ENCODE measurements at regions not wholly inside any gene's neighbourhood (a gene's known extent, or its start where the extent isn't known, plus 50 kb on each side); places are given as distances from the start of the nearest gene placed in this dataset.

DNA sequence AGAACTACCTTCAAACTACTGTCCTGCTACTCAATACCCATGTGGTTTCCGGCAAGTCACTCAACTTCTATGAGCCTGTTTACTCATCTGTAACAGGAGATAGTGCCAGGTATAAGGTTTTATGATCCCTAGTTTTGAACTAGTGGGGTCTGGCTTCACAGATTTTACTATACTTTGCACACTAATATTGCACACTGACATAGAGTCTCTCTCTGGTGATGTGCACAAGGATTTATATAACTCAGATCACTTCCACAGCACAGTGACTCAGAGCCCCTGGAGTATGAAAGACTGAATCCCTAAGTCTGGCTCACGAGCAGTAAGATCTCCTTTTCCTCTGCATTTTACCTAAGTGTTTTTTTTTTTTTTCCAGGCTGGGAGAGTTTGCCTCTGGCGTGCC lies 69.7 kb upstream of the SLC38A2 start:
- H3K9me3 ChIP-seq = no peaks in the 10 kb centered on the region
- no peaks in the 10 kb centered on the region for H3K27me3 ChIP-seq
- no peak overlapping the region for H3K4me3 ChIP-seq
- DNase-seq = peak; percentile 35
- peaks cover 3% of the 10 kb centered on the region; the same call in 1 of the 2 replicates for H3K36me3 ChIP-seq

DNA sequence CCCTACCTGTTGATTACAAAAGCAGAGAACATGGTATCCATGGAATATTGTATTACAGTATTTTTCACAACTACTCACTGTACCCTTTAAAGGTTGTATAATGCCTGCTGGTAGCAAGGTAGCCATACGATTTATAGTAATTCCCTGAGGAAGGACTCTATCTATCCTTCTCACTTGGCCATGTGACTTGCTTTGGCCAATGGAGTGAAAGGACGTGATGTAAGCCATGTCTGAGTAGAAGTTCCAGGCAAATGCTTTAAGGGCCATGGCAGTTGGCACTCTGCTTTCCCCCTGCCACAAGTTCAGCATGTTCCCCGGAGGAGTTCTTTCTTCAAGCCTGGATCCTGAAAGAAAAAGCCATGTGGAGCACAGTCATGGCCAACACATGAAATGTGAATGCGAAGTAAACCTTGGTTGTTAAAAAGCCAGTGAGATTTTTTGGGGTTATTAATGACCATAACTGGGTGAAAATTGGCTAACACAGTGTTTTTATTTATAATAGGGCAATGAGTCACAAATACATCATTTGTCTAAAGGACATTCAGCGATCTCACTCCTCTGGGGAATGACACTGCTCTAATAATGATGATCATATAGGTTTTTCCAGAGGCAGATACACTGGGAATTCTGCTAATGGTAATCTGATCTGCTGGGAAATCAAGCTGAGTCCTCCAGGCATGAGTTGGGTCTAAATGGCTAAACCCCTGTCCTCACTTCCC lies 67.4 kb upstream of the SLC38A2 start:
- DNase-seq = peak; percentile 37
- no peak overlapping the region for H3K4me3 ChIP-seq
- H3K9me3 ChIP-seq = no peaks in the 10 kb centered on the region
- H3K27me3 ChIP-seq = no peaks in the 10 kb centered on the region
- H3K36me3 ChIP-seq = peaks cover 3% of the 10 kb centered on the region; the same call in 1 of the 2 replicates

DNA sequence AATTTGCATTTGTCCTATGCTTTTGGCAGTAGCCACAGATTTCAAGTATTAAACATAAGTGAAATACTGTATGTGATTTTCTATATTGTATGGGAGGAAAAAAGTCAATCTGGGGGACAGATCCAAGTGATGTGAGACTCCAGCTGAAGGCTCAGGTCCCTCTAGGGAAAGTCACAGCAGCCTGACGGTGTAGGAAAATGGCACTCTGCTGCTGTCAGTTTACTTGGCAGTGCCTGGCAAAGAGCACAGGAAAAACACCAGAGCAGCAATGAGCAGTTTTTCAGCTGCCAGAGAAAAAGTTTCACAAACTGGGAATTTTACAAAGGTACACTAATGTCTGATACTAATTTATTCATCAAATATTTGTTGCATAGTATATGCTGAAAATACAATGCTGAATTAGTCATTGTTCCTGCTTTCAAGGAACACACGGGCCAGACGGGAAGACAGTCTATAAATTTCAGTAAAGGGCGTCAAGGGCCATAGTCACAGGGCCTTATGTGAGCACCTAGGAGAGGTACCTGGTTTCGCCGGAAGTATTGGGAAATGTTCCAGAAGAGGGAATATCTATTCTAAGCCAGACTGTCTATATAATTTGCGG lies 66.2 kb upstream of the SLC38A2 start:
- peaks cover 3% of the 10 kb centered on the region; the same call in 1 of the 2 replicates for H3K36me3 ChIP-seq
- no peaks in the 10 kb centered on the region for H3K27me3 ChIP-seq
- H3K9me3 ChIP-seq = no peaks in the 10 kb centered on the region
- H3K4me3 ChIP-seq = no peak overlapping the region
- no peak for DNase-seq

DNA sequence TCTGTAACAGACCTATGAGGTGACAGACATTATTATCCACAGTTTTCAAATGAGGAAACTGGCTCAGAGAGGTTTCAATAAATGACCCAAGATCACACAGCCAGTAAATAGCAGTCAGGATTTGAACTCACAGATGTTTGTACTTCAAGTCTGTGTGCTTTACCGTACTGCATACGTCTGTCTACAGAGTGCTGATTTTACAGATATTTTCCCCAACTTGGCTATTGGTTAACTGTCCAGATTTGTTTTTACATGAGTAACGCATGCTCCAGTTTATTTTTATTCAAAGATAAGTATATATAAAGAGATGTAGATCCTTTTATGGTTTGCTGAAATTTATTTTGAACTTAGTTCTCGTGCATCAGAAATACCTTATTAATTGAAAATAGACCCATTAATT lies 65.7 kb upstream of the SLC38A2 start:
- Histone ChIP-seq H3K9me3 (no peaks in the 10 kb centered on the region), H3K4me3 (no peak overlapping the region), H3K36me3 (peaks cover 3% of the 10 kb centered on the region; the same call in 1 of the 2 replicates), H3K27me3 (no peaks in the 10 kb centered on the region)
- no peak for DNase-seq

DNA sequence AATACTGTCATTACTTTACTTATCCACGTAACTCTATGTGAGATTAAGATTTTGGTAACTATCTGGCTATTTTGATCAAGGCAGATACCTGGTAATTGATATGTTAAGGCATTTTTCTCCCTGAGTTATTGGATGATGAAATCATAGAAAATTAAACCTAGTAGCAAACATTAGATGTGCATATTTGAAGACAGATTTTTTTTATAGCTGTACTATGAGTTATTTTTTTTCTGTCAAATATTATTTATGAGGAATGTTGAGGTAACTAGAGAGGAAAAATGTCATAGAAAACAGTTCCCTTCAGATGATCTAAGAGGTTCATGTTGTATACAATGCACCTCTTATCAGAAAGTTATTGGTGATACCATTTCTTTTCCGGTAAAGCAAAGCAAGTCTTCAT lies 64.9 kb upstream of the SLC38A2 start:
- no peak overlapping the region for H3K4me3 ChIP-seq
- H3K36me3 ChIP-seq = peaks cover 3% of the 10 kb centered on the region; the same call in 1 of the 2 replicates
- no peak for DNase-seq
- H3K9me3 ChIP-seq = no peaks in the 10 kb centered on the region
- H3K27me3 ChIP-seq = no peaks in the 10 kb centered on the region

DNA sequence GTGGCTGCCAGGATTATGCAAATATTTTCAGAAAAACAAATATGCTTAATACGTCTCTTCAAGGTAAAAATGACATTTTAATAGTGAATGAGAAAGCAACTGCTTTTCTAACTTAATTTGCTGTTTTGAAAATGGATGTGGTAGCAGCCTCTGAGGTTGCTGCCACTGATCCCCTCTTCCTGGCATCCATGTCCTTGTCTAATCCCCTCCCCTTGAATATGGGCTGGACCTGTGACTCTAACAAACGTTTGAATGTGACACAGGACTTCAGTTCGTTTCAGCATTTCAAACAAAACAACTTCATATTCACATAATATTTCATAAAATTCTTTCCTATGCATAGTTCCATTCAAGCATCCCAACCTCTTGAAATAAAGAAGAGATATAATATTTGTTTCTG lies 64.2 kb upstream of the SLC38A2 start:
- H3K4me3 ChIP-seq = no peak overlapping the region
- DNase-seq = no peak
- no peaks in the 10 kb centered on the region for H3K27me3 ChIP-seq
- H3K36me3 ChIP-seq = peaks cover 3% of the 10 kb centered on the region; the same call in 1 of the 2 replicates
- no peaks in the 10 kb centered on the region for H3K9me3 ChIP-seq

DNA sequence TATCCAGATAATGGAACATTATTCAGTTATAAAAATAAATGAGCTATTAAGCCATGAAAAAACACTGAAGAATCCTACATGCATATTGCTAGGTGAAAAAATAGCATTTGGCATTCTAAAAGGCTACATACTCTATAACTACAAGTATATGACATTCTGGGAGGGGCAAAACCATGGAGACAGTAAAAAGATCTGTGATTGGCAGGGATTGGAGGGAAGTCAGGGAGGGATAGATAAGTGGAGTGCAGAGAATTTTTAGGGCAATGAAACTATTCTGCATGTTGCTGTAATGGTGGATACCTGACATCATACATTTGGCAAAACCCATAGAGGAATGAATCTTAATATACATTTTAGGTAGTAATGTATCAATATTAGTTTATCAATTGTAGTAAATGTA lies 63.1 kb upstream of the SLC38A2 start:
- Histone ChIP-seq H3K4me3 (no peak overlapping the region), H3K36me3 (peaks cover 3% of the 10 kb centered on the region; the same call in 1 of the 2 replicates), H3K27me3 (no peaks in the 10 kb centered on the region), H3K9me3 (no peaks in the 10 kb centered on the region)
- no peak for DNase-seq

DNA sequence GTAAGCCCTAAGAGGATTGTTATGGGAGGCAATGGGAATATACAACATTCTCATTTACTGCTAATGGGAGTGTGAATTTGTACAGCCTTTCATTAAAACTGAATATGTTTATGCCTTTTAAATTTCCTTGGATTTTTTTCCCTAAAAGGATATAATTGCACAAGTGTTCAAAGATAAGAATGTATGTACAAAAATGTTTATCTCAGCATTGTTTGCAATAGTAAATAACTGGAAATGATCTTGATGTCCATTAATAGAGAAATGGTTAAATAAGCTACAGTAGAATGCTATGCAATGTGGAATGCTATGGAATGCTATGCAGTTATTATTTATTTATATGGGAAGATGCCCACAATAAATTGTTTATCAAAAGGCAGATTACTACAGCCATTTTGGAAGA lies 62.5 kb upstream of the SLC38A2 start:
- no peak overlapping the region for H3K4me3 ChIP-seq
- no peaks in the 10 kb centered on the region for H3K9me3 ChIP-seq
- peaks cover 3% of the 10 kb centered on the region for H3K36me3 ChIP-seq
- DNase-seq = no peak
- no peaks in the 10 kb centered on the region for H3K27me3 ChIP-seq

DNA sequence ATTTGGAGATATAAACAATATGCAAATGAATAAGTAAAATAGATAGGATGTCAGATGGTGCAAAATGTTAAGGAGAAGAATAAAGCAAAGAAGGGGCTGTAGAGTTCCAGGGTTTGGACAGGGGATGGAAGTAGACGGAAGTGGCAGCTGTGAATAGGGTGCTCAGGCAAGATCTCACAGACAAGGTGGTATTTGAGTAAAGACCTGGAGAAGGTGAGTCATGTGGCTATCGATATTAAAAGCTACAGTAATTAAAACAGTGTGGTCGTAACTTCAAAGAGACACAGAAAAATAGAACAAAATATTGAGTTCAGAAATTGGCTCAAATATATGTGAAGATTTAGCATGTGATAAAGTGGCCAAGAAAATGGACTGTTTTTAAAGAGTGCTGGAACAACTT lies 61.3 kb upstream of the SLC38A2 start:
- DNase-seq = no peak
- Histone ChIP-seq H3K9me3 (no peaks in the 10 kb centered on the region), H3K4me3 (no peak overlapping the region), H3K36me3 (peaks cover 4% of the 10 kb centered on the region), H3K27me3 (no peaks in the 10 kb centered on the region)

DNA sequence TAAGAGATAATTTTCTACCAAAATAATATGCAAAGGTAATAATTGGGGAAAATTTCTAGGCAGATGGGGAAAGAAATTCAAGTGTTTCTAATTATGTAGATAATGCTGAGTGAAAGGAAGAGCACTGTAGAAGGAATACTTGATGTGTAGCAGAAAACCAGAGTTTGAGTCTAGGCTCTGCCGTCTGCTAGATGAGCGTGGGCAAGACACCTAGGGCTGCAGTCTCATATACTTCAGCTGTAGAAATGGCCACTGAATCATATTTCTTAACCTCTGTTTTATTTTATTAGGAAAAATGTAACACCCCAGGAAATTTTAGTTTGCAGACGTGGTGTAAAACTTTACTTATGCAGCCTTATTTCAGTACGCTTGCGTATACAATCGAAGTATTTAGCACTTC lies 59.8 kb upstream of the SLC38A2 start:
- DNase-seq = no peak
- peaks cover 4% of the 10 kb centered on the region for H3K36me3 ChIP-seq
- H3K4me3 ChIP-seq = no peak overlapping the region
- H3K27me3 ChIP-seq = no peaks in the 10 kb centered on the region
- H3K9me3 ChIP-seq = no peaks in the 10 kb centered on the region; the same call in 1 of the 2 replicates

DNA sequence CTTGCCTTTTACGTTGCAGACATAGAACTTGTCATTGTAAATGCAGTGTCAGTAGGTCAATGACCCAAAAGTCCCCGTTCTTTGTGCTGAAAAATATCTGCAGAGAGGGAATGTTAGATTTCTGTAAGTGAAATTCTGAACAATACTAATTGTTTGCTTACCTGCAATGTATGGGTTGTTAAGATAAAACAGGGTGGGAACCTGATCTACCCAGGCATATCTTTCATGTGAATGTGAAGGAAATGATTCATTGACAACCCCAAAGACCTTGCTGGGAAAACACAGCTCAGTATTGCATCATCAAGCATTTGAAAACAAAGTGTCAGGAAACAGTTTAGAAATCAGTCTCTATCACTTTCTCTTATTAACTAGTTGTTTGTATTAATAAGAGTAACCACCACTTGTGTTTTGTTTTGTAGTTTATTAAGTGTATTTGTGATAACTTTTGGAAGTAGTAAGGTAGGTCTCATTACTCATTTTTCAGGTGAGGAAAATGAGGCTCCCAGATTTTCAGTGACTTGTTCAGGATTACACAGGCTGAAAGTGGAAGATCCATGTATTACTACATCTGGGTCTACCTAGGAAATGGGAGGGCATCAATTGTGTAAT lies 57.9 kb upstream of the SLC38A2 start:
- no peak for DNase-seq
- no peak overlapping the region for H3K4me3 ChIP-seq
- H3K36me3 ChIP-seq = peaks cover 7% of the 10 kb centered on the region
- no peaks in the 10 kb centered on the region for H3K27me3 ChIP-seq
- peaks cover 5% of the 10 kb centered on the region for H3K9me3 ChIP-seq

All from MG63 (cell line).